ENCODE measurements at regions not wholly inside any gene's neighbourhood (a gene's known extent, or its start where the extent isn't known, plus 50 kb on each side); places are given as distances from the start of the nearest gene placed in this dataset.

- TF ChIP-seq CTCF (conservative IDR thresholded peaks at IDR 0.05) (no peak), EZH2 (IDR thresholded peaks at IDR 0.05; ENCODE audit: low read depth) (no peak)
These were observed 88.8 kb upstream of the KDR start for GRCh38 chr4:55214172-55214571.
